ENCODE measurements at regions not wholly inside any gene's neighbourhood (a gene's known extent, or its start where the extent isn't known, plus 50 kb on each side); places are given as distances from the start of the nearest gene placed in this dataset.

- ATAC-seq (no peak), DNase-seq (no peak)
- TF ChIP-seq CTCF (IDR thresholded peaks at IDR 0.05): no peak
- Histone ChIP-seq H3K27ac (no peak overlapping the region), H3K4me3 (no peak overlapping the region), H3K9me3 (peaks cover 8% of the 10 kb centered on the region), H3K27me3 (ENCODE audit: low read depth) (no peaks in the 10 kb centered on the region), H3K36me3 (no peaks in the 10 kb centered on the region), H3K4me1 (no peaks in the 10 kb centered on the region)
- intact Hi-C loops (cut with DNase I): no loop called here
These were observed 109.5 kb upstream of the PTPRG start for GRCh38 chr3:61451841-61452240.

DNA sequence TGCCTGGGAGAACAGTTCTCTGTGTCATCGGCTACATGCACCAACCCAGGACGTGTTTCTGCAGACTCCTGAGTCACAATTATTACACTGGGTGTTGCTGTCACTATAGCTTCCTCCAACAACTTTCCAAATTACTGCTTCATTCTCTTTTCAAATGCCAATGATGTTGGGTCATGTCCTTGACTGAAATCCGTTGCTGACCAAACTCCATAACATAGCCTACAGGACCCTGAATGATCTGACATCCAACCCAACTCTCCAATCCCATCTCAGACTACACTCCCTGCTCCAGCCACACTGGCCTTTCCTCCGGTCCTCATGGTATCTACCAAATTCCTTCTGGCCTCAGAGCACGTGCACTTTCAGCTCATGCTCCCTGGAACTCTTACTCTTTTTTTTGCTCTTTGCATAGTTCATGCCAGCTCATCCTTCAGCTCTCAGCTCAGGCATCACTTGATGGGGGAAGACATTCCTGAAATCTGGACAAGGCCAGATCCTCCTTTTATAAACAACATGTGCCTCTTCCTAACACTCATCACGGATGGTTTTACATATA, 108.8 kb upstream of the PTPRG start:
- ATAC-seq: no peak
- TF ChIP-seq CTCF (IDR thresholded peaks at IDR 0.05): no peak
- no peak for DNase-seq

DNA sequence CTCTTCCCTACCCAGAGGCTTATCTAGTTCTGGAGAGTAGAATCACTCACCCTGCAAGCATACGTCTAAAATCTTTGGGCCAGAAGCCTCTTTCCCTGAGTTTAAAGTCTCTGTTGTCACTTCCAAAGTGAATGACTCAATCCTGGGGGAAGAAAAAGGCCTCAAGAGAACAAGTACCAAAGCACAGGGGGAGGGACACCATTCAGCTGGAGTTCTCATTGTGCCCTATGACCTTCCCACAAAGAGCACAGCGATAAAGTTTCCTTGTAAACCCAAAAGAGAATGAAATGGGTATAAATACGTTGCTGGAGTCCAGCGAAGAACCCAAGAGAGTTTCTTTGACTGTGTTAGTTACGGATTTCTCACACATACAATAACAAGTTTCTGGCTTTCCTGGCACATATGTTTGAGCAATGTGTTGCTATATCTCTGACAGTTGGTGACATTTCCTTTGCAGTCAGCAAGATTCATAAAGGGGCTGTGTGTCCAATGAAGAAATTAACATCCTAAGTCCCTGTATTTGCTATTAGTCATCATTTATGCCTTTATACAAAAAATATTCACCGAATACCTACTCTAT, 107.3 kb upstream of the PTPRG start:
- Histone ChIP-seq H3K9me3 (peaks cover 8% of the 10 kb centered on the region), H3K4me1 (no peaks in the 10 kb centered on the region), H3K4me3 (no peak overlapping the region), H3K27me3 (ENCODE audit: low read depth) (no peaks in the 10 kb centered on the region), H3K27ac (no peak overlapping the region), H3K36me3 (no peaks in the 10 kb centered on the region)
- no peak for TF ChIP-seq CTCF (IDR thresholded peaks at IDR 0.05)
- intact Hi-C loops (cut with DNase I): no loop called here
- ATAC-seq (no peak), DNase-seq (no peak)

More for the DNA sequence above, 108.8 kb upstream of the PTPRG start:
- Histone ChIP-seq H3K36me3 (no peaks in the 10 kb centered on the region), H3K27me3 (ENCODE audit: low read depth) (no peaks in the 10 kb centered on the region), H3K9me3 (peaks cover 8% of the 10 kb centered on the region), H3K27ac (no peak overlapping the region), H3K4me3 (no peak overlapping the region), H3K4me1 (no peaks in the 10 kb centered on the region)
- intact Hi-C loops (cut with DNase I): no loop called here

- intact Hi-C loops (cut with DNase I): no loop called here
- H3K27me3 ChIP-seq (ENCODE audit: low read depth): no peaks in the 10 kb centered on the region
- H3K27ac ChIP-seq: no peak overlapping the region
- no peaks in the 10 kb centered on the region for H3K36me3 ChIP-seq
- no peaks in the 10 kb centered on the region for H3K4me1 ChIP-seq
- H3K9me3 ChIP-seq: peaks cover 8% of the 10 kb centered on the region
- ATAC-seq: no peak
- TF ChIP-seq CTCF (IDR thresholded peaks at IDR 0.05): no peak
- DNase-seq: no peak
- H3K4me3 ChIP-seq: no peak overlapping the region
These were observed 106.6 kb upstream of the PTPRG start for GRCh38 chr3:61454801-61455200.

GRCh38 chr3:61460636-61461035, 100.7 kb upstream of the PTPRG start:
- Histone ChIP-seq H3K9me3 (peaks cover 8% of the 10 kb centered on the region), H3K27ac (no peak overlapping the region), H3K4me1 (no peaks in the 10 kb centered on the region), H3K27me3 (ENCODE audit: low read depth) (no peaks in the 10 kb centered on the region), H3K36me3 (no peaks in the 10 kb centered on the region), H3K4me3 (no peak overlapping the region)
- DNase-seq: no peak
- no peak for TF ChIP-seq CTCF (IDR thresholded peaks at IDR 0.05)
- intact Hi-C loops (cut with DNase I): no loop called here
- no peak for ATAC-seq

Measured in lower lobe of right lung (tissue), 2 donors.